ENCODE measurements at regions not wholly inside any gene's neighbourhood (a gene's known extent, or its start where the extent isn't known, plus 50 kb on each side); places are given as distances from the start of the nearest gene placed in this dataset.

DNA sequence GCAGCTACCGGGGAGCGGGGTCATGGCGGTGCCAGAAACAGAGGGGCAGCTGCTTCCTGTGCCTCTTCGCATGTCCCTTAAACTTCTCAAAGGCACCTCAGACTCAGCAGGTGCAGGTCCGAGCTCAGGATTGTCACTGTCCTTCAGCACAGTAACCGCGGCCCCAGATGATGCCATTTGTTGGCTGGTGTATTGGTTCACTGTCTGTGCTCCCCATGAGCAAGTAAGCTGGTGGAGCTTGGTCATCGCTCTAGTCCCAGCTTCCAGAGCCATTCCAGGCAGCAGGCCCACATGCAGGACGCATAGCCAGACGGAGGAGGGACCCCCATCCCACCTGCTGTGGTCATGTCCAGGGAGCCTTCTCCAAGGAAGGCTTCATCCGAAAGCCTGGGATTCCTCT, 154.0 kb upstream of the AJAP1 start:
- TF ChIP-seq, protein P1, sequence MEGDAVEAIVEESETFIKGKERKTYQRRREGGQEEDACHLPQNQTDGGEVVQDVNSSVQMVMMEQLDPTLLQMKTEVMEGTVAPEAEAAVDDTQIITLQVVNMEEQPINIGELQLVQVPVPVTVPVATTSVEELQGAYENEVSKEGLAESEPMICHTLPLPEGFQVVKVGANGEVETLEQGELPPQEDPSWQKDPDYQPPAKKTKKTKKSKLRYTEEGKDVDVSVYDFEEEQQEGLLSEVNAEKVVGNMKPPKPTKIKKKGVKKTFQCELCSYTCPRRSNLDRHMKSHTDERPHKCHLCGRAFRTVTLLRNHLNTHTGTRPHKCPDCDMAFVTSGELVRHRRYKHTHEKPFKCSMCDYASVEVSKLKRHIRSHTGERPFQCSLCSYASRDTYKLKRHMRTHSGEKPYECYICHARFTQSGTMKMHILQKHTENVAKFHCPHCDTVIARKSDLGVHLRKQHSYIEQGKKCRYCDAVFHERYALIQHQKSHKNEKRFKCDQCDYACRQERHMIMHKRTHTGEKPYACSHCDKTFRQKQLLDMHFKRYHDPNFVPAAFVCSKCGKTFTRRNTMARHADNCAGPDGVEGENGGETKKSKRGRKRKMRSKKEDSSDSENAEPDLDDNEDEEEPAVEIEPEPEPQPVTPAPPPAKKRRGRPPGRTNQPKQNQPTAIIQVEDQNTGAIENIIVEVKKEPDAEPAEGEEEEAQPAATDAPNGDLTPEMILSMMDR (IDR thresholded peaks at IDR 0.05) = no peak
- TF ChIP-seq POLR2AphosphoS5 (IDR thresholded peaks at IDR 0.05) (no peak), POLR2A (IDR thresholded peaks at IDR 0.05) (no peak), EP300 (IDR thresholded peaks at IDR 0.05) (no peak)
